ENCODE measurements at regions not wholly inside any gene's neighbourhood (a gene's known extent, or its start where the extent isn't known, plus 50 kb on each side); places are given as distances from the start of the nearest gene placed in this dataset.

DNA sequence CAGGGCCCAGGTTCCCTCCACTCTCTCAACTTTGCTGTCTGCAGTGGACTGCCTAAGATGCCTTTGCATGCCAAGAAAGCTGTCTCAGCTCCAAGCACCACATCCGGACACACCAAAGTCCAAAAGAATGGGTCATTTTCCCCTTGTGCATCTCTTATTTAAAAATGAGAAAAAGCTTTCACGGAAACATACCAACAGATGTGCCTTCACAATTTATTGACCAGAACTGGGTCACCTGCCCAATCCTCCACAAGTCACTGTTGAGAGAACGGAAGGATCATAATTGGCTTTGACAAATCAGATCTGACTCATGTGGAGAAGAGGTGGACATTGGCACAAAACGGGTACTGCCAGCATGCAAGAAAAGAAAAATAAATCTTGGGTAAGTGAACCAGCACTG, 258.3 kb downstream of the SNX13 start:
- no peak for TF ChIP-seq ELF4 (IDR thresholded peaks at IDR 0.05)
- no peak for TF ChIP-seq HDGF (IDR thresholded peaks at IDR 0.05; ENCODE audit: borderline replicate concordance)
- TF ChIP-seq NFRKB (IDR thresholded peaks at IDR 0.05): no peak
- no peak for TF ChIP-seq BHLHE40 (IDR thresholded peaks at IDR 0.05; ENCODE audit: borderline replicate concordance)
- TF ChIP-seq SUZ12 (IDR thresholded peaks at IDR 0.05): no peak
- no peak for TF ChIP-seq FOXA1 (IDR thresholded peaks at IDR 0.05)
- TF ChIP-seq TARDBP (IDR thresholded peaks at IDR 0.05): no peak
- TF ChIP-seq FOXM1 (IDR thresholded peaks at IDR 0.05; ENCODE audit: borderline replicate concordance): no peak
- no peak for TF ChIP-seq SP1 (IDR thresholded peaks at IDR 0.05)
